Spleen (tissue), 11 donors: ENCODE measurements at regions not wholly inside any gene's neighbourhood (a gene's known extent, or its start where the extent isn't known, plus 50 kb on each side); places are given as distances from the start of the nearest gene placed in this dataset.

ENCODE experiments used
- DNase-seq: peaks from one replicate; pipeline ENCODE4 v3.0.0-alpha.2; 2020
- H3K27ac ChIP-seq, 8 donors: fragments of 200-600 bp; sonication (generic) in 7 of 8; 1 replicate in 4 of 8; 2 replicates in 4 of 8; pipeline versions ENCODE4 v1.5.0 to v1.8.0; 2016 to 2021; ENCODE audit warnings: inconsistent platforms in 4 of 8, mild to moderate bottlenecking in 4 of 8, moderate library complexity in 1 of 8
- H3K27me3 ChIP-seq, 7 donors: fragments of 200-600 bp; sonication (generic) in 6 of 7; replicated peaks in 1 of 7; 1 replicate in 4 of 7; 2 replicates in 3 of 7; pipeline versions ENCODE4 v1.5.0 to v1.8.0; 2016 to 2021; ENCODE audit warnings: inconsistent platforms in 3 of 7, mild to moderate bottlenecking in 1 of 7
- H3K36me3 ChIP-seq, 6 donors: fragments of 200-600 bp; sonication (generic) in 5 of 6; 1 replicate in 4 of 6; 2 replicates in 2 of 6; pipeline versions ENCODE4 v1.5.0 to v1.8.0; 2016 to 2021; ENCODE audit warnings: inconsistent platforms in 2 of 6
- H3K4me1 ChIP-seq, 6 donors: fragments of 200-600 bp; sonication (generic) in 5 of 6; 1 replicate in 3 of 6; 2 replicates in 3 of 6; pipeline versions ENCODE4 v1.5.0 to v1.8.0; 2016 to 2021; ENCODE audit warnings: inconsistent platforms in 3 of 6
- H3K4me3 ChIP-seq, 8 donors: fragments of 200-600 bp; sonication (generic) in 7 of 8; 1 replicate in 4 of 8; 2 replicates in 4 of 8; pipeline versions ENCODE4 v1.5.0 to v1.8.0; 2016 to 2021; ENCODE audit warnings: inconsistent platforms in 4 of 8, mild to moderate bottlenecking in 4 of 8, moderate library complexity in 2 of 8
- H3K9me3 ChIP-seq, 8 donors: fragments of 200-600 bp; sonication (generic) in 7 of 8; 1 replicate in 4 of 8; 2 replicates in 4 of 8; pipeline versions ENCODE4 v1.5.0 to v1.8.0; 2016 to 2021; ENCODE audit warnings: inconsistent platforms in 4 of 8
- CTCF ChIP-seq, 11 experiments: fragments of 200-600 bp in 7 of 11; fragments of 450-650 bp in 4 of 11; sonication (generic) in 4 of 11; IDR thresholded peaks in 8 of 11; conservative IDR thresholded peaks in 3 of 11; 1 replicate in 7 of 11; 2 replicates in 4 of 11; pipeline versions ENCODE4 v1.4.0 to v1.8.0; 2016 to 2021; ENCODE audit warnings: antibody characterized with exemption in 11 of 11, inconsistent platforms in 4 of 11, mild to moderate bottlenecking in 1 of 11
- POLR2A ChIP-seq, 3 donors: fragments of 450-650 bp; IDR thresholded peaks; one replicate each; pipeline ENCODE4 v1.5.1; 2017; ENCODE audit warnings: antibody characterized with exemption in 3 of 3, mild to moderate bottlenecking in 1 of 3
- POLR2AphosphoS5 ChIP-seq, 3 donors: sonication (generic); formaldehyde crosslinking; IDR thresholded peaks; one replicate each; pipeline ENCODE4 v1.5.1; 2017; ENCODE audit warnings: antibody characterized with exemption in 3 of 3
- WGBS, 5 donors: extraction: QIAGEN DNeasy Blood & Tissue Kit in 3 of 5; methylation state at CpG; one replicate each; pipeline versions ENCODE4 v1.1.5 to v1.1.7; 2013 to 2018; 5-methylcytosine and 5-hydroxymethylcytosine counted together
- intact Hi-C: fragments of 100-400 bp; cut with DNase I; formaldehyde crosslinking; loops from one replicate; pipeline ENCODE4 v1.15.0; 2023; ENCODE audit warnings: low total_unique reads
- donor health status: healthy with polysubstance abuse.
- donor health status: DM: no; HTN: no; CAD: no; lungs with moderate emphysema.
- donor health status: DM: no; HTN: no; CAD: no.
- donor health status: Bipolar disorder and iron deficiency.
- donor health status: healthy.
- donor health status: DM: no; HTN: no; CAD: no.
- donor health status: DM: yes; HTN: yes; CAD: no.

GRCh38 chr3:59450946-59451763 is 401.3 kb upstream of the CFAP20DC start:
- peaks cover 0 to 31% (median 19%) of the 10 kb centered on the region in 6 donors for H3K4me1 ChIP-seq
- intact Hi-C loops: no loop called here
- H3K9me3 ChIP-seq: no peaks in the 10 kb centered on the region
- H3K4me3 ChIP-seq: peak overlapping the region in 1 of 8 donors; percentile 14
- no peaks in the 10 kb centered on the region for H3K27me3 ChIP-seq
- no peak for TF ChIP-seq POLR2AphosphoS5 (IDR thresholded peaks at IDR 0.05)
- peak in 1 of 11 experiments; percentile 18 for TF ChIP-seq CTCF (IDR thresholded peaks at IDR 0.05 in 8 of 11, conservative IDR thresholded peaks at IDR 0.05 in 3 of 11)
- TF ChIP-seq POLR2A (IDR thresholded peaks at IDR 0.05): no peak
- WGBS, 5 donors: 13 to 24% (median 17%) methylated on average over 6 of the region's 6 CpGs
- no peak for DNase-seq
- peak overlapping the region; percentile 56 to 90 (median 75) for H3K27ac ChIP-seq
- H3K36me3 ChIP-seq: no peaks in the 10 kb centered on the region

- WGBS, 5 donors: 92 to 97% (median 95%) methylated on average over 5 of the region's 5 CpGs
- no peak for TF ChIP-seq POLR2A (IDR thresholded peaks at IDR 0.05)
- no peak for TF ChIP-seq POLR2AphosphoS5 (IDR thresholded peaks at IDR 0.05)
- TF ChIP-seq CTCF (IDR thresholded peaks at IDR 0.05 in 8 of 11, conservative IDR thresholded peaks at IDR 0.05 in 3 of 11): no peak
- intact Hi-C loops: no loop called here
- no peak for DNase-seq
- peak overlapping the region; percentile 56 to 90 (median 75) for H3K27ac ChIP-seq
- H3K9me3 ChIP-seq: no peaks in the 10 kb centered on the region
- no peaks in the 10 kb centered on the region for H3K36me3 ChIP-seq
- H3K4me3 ChIP-seq: no peak overlapping the region
- peaks cover 0 to 31% (median 19%) of the 10 kb centered on the region in 6 donors for H3K4me1 ChIP-seq
- H3K27me3 ChIP-seq: no peaks in the 10 kb centered on the region
These were observed 400.6 kb upstream of the CFAP20DC start for GRCh38 chr3:59450437-59450836.

GRCh38 chr3:59446775-59447465 is 397.1 kb upstream of the CFAP20DC start:
- WGBS, 5 donors: 87 to 97% (median 91%) methylated on average over 6 of the region's 6 CpGs
- no peak for DNase-seq
- Histone ChIP-seq H3K9me3 (no peaks in the 10 kb centered on the region), H3K36me3 (no peaks in the 10 kb centered on the region), H3K4me3 (no peak overlapping the region), H3K27me3 (no peaks in the 10 kb centered on the region), H3K4me1 (peaks cover 0 to 30% (median 15%) of the 10 kb centered on the region in 6 donors), H3K27ac (no peak overlapping the region)
- TF ChIP-seq POLR2AphosphoS5 (IDR thresholded peaks at IDR 0.05) (no peak), CTCF (IDR thresholded peaks at IDR 0.05 in 8 of 11, conservative IDR thresholded peaks at IDR 0.05 in 3 of 11) (no peak), POLR2A (IDR thresholded peaks at IDR 0.05) (no peak)
- intact Hi-C loops: no loop called here

- intact Hi-C loops: no loop called here
These were observed 394.9 kb upstream of the CFAP20DC start for GRCh38 chr3:59444676-59445075.

More at GRCh38 chr3:59444676-59445075, 394.9 kb upstream of the CFAP20DC start:
- no peaks in the 10 kb centered on the region for H3K36me3 ChIP-seq
- peak overlapping the region in 3 of 8 donors; percentile 43 to 66 (median 61) for H3K27ac ChIP-seq
- 66 to 85% (median 73%) methylated on average over 2 of the region's 2 CpGs for WGBS, 5 donors
- no peak for DNase-seq
- TF ChIP-seq POLR2AphosphoS5 (IDR thresholded peaks at IDR 0.05) (no peak), POLR2A (IDR thresholded peaks at IDR 0.05) (no peak), CTCF (IDR thresholded peaks at IDR 0.05 in 8 of 11, conservative IDR thresholded peaks at IDR 0.05 in 3 of 11) (no peak)
- no peak overlapping the region for H3K4me3 ChIP-seq
- no peaks in the 10 kb centered on the region for H3K27me3 ChIP-seq
- H3K9me3 ChIP-seq: no peaks in the 10 kb centered on the region
- peaks cover 0 to 9% (median under 1%) of the 10 kb centered on the region in 6 donors for H3K4me1 ChIP-seq
